22Rv1 (cell line): ENCODE measurements at regions not wholly inside any gene's neighbourhood (a gene's known extent, or its start where the extent isn't known, plus 50 kb on each side); places are given as distances from the start of the nearest gene placed in this dataset.

Experiments used
- CTCF ChIP-seq: fragments of 450-650 bp; IDR thresholded peaks from 2 replicates; pipeline ENCODE4 v1.5.1; 2017; ENCODE audit warnings: mild to moderate bottlenecking
- ZFX ChIP-seq: fragments of 450-650 bp; IDR thresholded peaks from 2 replicates; pipeline ENCODE4 v1.6.1; 2017; ENCODE audit warnings: antibody characterized with exemption, borderline replicate concordance

- no peak for TF ChIP-seq CTCF
- no peak for TF ChIP-seq ZFX
Measured at GRCh38 chr18:55124078-55124763, 165.0 kb upstream of the CCDC68 start.
